Astrocyte of the cerebellum (primary cell): ENCODE measurements at regions not wholly inside any gene's neighbourhood (a gene's known extent, or its start where the extent isn't known, plus 50 kb on each side); places are given as distances from the start of the nearest gene placed in this dataset.

ENCODE experiments used
- DNase-seq: peaks from one replicate; pipeline ENCODE4 v3.0.0-alpha.2; 2011; ENCODE audit warnings: low read depth
- H3K4me3 ChIP-seq: 2 replicates; pipeline ENCODE4 v1.5.1; 2011; ENCODE audit warnings: mild to moderate bottlenecking, low read depth, low read length, moderate library complexity
- CTCF ChIP-seq: IDR thresholded peaks from 2 replicates; pipeline ENCODE4 v1.5.1; 2012; ENCODE audit warnings: low read length, low read depth, moderate library complexity, mild to moderate bottlenecking; ENCODE audit errors: missing control alignments
- in situ Hi-C: cut with HindIII; loops from 2 replicates; pipeline ENCODE4 v1.10.0; 2017; ENCODE audit warnings: low sequenced_read_pairs

- no peak for DNase-seq
- in situ Hi-C loops: no loop called here
- TF ChIP-seq CTCF: no peak
- H3K4me3 ChIP-seq: no peak overlapping the region
Measured at GRCh38 chr2:42890791-42891355, 98.5 kb upstream of the HAAO start.

GRCh38 chr2:42888321-42889245 is 96.2 kb upstream of the HAAO start:
- DNase-seq: peak; percentile 82
- no peak overlapping the region for H3K4me3 ChIP-seq
- in situ Hi-C loops: loop anchor here (10.0 kb wide), 1 partner anchor 74 kb away; no protein-coding TSS in a partner anchor
- TF ChIP-seq CTCF: no peak

- no peak for TF ChIP-seq CTCF
- DNase-seq: no peak
- in situ Hi-C loops: loop anchor here (10.0 kb wide), 1 partner anchor 72 kb away; no protein-coding TSS in a partner anchor
- H3K4me3 ChIP-seq: no peak overlapping the region
Measured at GRCh38 chr2:42886921-42887320, 94.5 kb upstream of the HAAO start.

- in situ Hi-C loops: loop anchor here (5.0 to 10.0 kb wide), 2 partner anchors 60 to 68 kb away; no protein-coding TSS in a partner anchor
- TF ChIP-seq CTCF: no peak
- H3K4me3 ChIP-seq: no peak overlapping the region
- no peak for DNase-seq
Measured at GRCh38 chr2:42882756-42883155, 90.4 kb upstream of the HAAO start.

GRCh38 chr2:42881732-42882131 is 89.3 kb upstream of the HAAO start:
- no peak overlapping the region for H3K4me3 ChIP-seq
- DNase-seq: no peak
- in situ Hi-C loops: loop anchor here (5.0 to 10.0 kb wide), 2 partner anchors 61 to 67 kb away; no protein-coding TSS in a partner anchor
- no peak for TF ChIP-seq CTCF

- in situ Hi-C loops: loop anchor here (5.0 to 10.0 kb wide), 2 partner anchors 61 to 66 kb away; no protein-coding TSS in a partner anchor
- no peak for DNase-seq
- TF ChIP-seq CTCF: no peak
- no peak overlapping the region for H3K4me3 ChIP-seq
Measured at GRCh38 chr2:42880738-42881690, 88.6 kb upstream of the HAAO start.
